Breast epithelium (tissue), 3 donors: ENCODE measurements at regions not wholly inside any gene's neighbourhood (a gene's known extent, or its start where the extent isn't known, plus 50 kb on each side); places are given as distances from the start of the nearest gene placed in this dataset.

Experiments used
- CTCF ChIP-seq, 3 donors: fragments of 450-650 bp; IDR thresholded peaks; one replicate each; pipeline ENCODE4 v1.5.1; 2016 to 2017; ENCODE audit warnings: antibody characterized with exemption in 3 of 3, mild to moderate bottlenecking in 3 of 3, moderate library complexity in 3 of 3
- POLR2AphosphoS5 ChIP-seq, 3 donors: sonication (generic); formaldehyde crosslinking; IDR thresholded peaks; one replicate each; pipeline ENCODE4 v1.6.1; 2017; ENCODE audit warnings: antibody characterized with exemption in 3 of 3

- no peak for TF ChIP-seq POLR2AphosphoS5 (IDR thresholded peaks at IDR 0.05)
- TF ChIP-seq CTCF (IDR thresholded peaks at IDR 0.05) = no peak
These were observed 60.2 kb upstream of the CYSLTR2 start for GRCh38 chr13:48593536-48593935.
